WERI-Rb-1 (cell line): ENCODE measurements at regions not wholly inside any gene's neighbourhood (a gene's known extent, or its start where the extent isn't known, plus 50 kb on each side); places are given as distances from the start of the nearest gene placed in this dataset.

ENCODE experiments used
- DNase-seq: peaks from one replicate; pipeline ENCODE4 v3.0.0-alpha.2; 2020
- H3K27ac ChIP-seq: fragments of 250-450 bp; sonication (Bioruptor Pico); 2 replicates; pipeline ENCODE4 v1.5.1; 2020; ENCODE audit warnings: mild to moderate bottlenecking, moderate library complexity
- H3K27me3 ChIP-seq: fragments of 250-450 bp; sonication (Bioruptor Pico); 2 replicates; pipeline ENCODE4 v1.5.1; 2021; ENCODE audit warnings: mild to moderate bottlenecking, low read depth, moderate library complexity; ENCODE audit not compliant: insufficient read depth, severe bottlenecking
- H3K36me3 ChIP-seq: fragments of 250-450 bp; sonication (Bioruptor Pico); 2 replicates; pipeline ENCODE4 v1.5.1; 2020; ENCODE audit warnings: mild to moderate bottlenecking, moderate library complexity
- H3K4me3 ChIP-seq: 2 replicates; pipeline ENCODE4 v1.5.1; 2011; ENCODE audit warnings: low read depth, mild to moderate bottlenecking, control low read depth, low read length
- H3K9me3 ChIP-seq: fragments of 250-450 bp; sonication (Bioruptor Pico); 2 replicates; pipeline ENCODE4 v1.5.1; 2021; ENCODE audit warnings: mild to moderate bottlenecking, moderate library complexity; ENCODE audit not compliant: severe bottlenecking
- CTCF ChIP-seq: IDR thresholded peaks from 2 replicates; pipeline ENCODE4 v1.5.1; 2011; ENCODE audit warnings: low read depth, mild to moderate bottlenecking, control low read depth, inconsistent platforms, low read length

- no peak overlapping the region for H3K27ac ChIP-seq
- DNase-seq, result no peak
- no peak overlapping the region for H3K4me3 ChIP-seq
- TF ChIP-seq CTCF, result no peak
- H3K36me3 ChIP-seq, result no peaks in the 10 kb centered on the region
- H3K9me3 ChIP-seq, result no peaks in the 10 kb centered on the region
- H3K27me3 ChIP-seq, result no peaks in the 10 kb centered on the region
Measured at GRCh38 chr3:132821314-132821713, 99.1 kb upstream of the NPHP3 start.

DNA sequence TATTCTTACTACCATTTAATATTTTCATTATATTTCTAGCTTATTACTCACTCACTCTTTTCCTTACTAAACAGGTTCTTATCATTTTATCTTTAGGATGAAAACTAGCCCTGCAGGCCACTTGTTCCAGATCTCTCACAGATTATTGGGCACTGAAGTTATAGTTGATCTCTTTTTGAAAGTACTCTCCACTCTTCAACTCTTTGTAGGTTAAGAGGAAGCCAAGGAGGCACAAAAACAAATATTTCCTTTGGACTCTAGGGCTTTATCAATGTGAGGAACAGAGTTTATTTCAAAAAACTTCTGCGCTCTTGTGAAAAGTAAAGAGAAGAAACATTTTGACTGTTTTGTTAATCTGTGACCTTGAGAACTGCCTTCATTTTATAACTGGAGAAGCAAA lies 96.0 kb upstream of the NPHP3 start:
- no peak overlapping the region for H3K4me3 ChIP-seq
- no peak for TF ChIP-seq CTCF
- DNase-seq, result no peak
- H3K36me3 ChIP-seq, result no peaks in the 10 kb centered on the region
- H3K27ac ChIP-seq, result no peak overlapping the region
- no peaks in the 10 kb centered on the region for H3K9me3 ChIP-seq
- no peaks in the 10 kb centered on the region for H3K27me3 ChIP-seq

DNA sequence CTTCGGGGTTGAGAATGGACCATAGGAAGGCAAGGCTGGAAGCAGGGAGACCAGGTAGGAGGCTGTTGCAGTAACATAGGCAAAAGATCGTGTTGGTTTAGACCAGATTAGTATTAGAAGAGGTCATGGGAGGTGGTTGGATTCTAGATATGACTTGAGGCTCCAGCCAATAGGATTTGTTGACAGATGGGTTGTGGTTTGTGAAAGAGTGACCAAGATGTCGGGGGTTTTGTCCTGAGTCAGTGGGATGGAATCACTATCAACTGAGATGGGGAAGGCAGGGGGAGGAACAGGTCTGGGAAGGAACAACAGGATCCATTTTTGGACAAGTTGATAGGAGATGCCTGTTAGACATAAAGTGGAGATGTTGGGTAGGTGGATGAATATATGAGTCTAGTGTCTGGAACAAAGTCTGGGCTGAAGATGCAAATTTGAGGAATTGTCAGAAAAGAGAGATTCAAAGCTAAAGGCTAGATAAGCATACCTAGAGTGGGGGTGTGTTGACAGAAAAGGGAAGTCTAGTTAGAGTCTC lies 95.5 kb upstream of the NPHP3 start:
- TF ChIP-seq CTCF, result no peak
- DNase-seq, result no peak
- Histone ChIP-seq H3K4me3 (no peak overlapping the region), H3K27me3 (no peaks in the 10 kb centered on the region), H3K9me3 (no peaks in the 10 kb centered on the region), H3K27ac (no peak overlapping the region), H3K36me3 (no peaks in the 10 kb centered on the region)

DNA sequence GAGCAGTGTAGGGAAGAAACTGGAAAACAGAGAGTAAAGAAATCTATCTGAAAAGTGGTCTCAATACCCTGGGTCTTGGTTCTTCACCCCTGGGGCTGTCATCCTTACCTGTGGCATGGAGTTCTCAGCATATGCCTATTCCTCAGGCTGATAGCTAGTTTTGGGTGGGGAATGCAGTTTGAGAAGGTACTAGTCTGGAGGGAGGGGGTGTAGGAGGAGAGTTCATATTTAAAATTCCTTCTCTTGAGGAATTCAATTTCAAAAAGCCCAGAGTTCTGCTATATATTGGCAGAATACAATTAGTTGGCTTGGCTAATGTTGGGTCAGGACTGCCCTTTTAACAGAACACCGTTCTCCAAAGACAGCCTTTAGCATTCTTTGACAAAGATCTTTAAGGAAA lies 82.9 kb upstream of the NPHP3 start:
- DNase-seq, result no peak
- no peaks in the 10 kb centered on the region for H3K36me3 ChIP-seq
- H3K27ac ChIP-seq, result no peak overlapping the region
- H3K9me3 ChIP-seq, result no peaks in the 10 kb centered on the region
- TF ChIP-seq CTCF, result no peak
- H3K27me3 ChIP-seq, result no peaks in the 10 kb centered on the region
- no peak overlapping the region for H3K4me3 ChIP-seq

DNA sequence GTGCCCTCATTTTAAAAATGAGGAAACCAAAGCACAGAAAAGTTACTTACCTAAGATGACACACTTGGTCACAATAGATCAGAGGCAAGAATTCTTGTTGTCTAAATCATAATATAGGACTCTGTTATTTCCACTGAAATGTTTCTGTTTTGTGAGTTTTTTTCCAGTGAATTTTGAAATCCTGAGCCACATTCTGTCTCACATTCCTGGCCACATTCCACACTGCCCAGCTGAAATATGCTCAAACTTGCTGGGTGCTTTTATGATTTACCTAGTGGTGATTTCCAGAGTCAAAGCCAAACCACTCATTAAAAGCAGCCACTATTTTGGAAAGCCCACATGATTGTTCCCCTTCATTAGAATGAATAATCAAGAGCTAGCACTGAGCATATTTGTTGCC lies 82.3 kb upstream of the NPHP3 start:
- Histone ChIP-seq H3K9me3 (no peaks in the 10 kb centered on the region), H3K27me3 (no peaks in the 10 kb centered on the region), H3K27ac (no peak overlapping the region), H3K4me3 (no peak overlapping the region), H3K36me3 (no peaks in the 10 kb centered on the region)
- DNase-seq, result no peak
- no peak for TF ChIP-seq CTCF

- no peaks in the 10 kb centered on the region for H3K9me3 ChIP-seq
- peak; percentile 10 for DNase-seq
- H3K27me3 ChIP-seq, result no peaks in the 10 kb centered on the region
- peak; percentile 43; the same call in 1 of the 2 replicates for TF ChIP-seq CTCF
- H3K36me3 ChIP-seq, result no peaks in the 10 kb centered on the region
- H3K4me3 ChIP-seq, result no peak overlapping the region
- H3K27ac ChIP-seq, result no peak overlapping the region
Measured at GRCh38 chr3:132803889-132804288, 81.7 kb upstream of the NPHP3 start.
